VCaP (cell line): ENCODE measurements at regions not wholly inside any gene's neighbourhood (a gene's known extent, or its start where the extent isn't known, plus 50 kb on each side); places are given as distances from the start of the nearest gene placed in this dataset.
A peak's percentile ranks its signal among the peaks of the same experiment; 100 is the strongest.
"Not testable (repeated sequence)": the region's sequence is repeated elsewhere in the genome, so short reads cannot be mapped to it uniquely, and the experiment has no call there.

ENCODE experiments used
- H3K27ac ChIP-seq: fragments of 450-650 bp; 2 replicates; pipeline ENCODE4 v1.5.1; 2017
- TF ChIP-seq, protein P1 (sequence below): fragments of 450-650 bp; conservative IDR thresholded peaks from 2 replicates; pipeline ENCODE4 v1.5.1; 2017; ENCODE audit warnings: mild to moderate bottlenecking, moderate library complexity

DNA sequence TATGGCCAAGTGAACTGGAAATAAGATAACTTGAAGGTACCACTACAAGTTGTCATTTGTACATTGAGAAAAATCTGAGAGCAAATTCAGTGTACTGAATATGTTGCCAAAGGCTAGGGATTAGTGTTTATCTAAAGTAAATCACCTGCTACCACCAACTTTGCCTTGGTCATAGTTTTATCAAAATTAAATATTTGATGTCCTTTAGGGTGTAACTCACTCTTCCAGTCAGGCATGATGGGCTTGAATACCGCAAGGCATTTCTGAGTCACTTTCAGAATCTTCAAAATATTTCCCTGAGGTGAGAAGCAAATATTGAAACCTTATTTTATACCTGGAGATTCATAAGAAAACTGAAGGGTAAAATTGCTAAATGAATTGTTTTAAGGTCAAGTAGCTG lies 1338.6 kb upstream of the ACO1 start:
- TF ChIP-seq, protein P1, sequence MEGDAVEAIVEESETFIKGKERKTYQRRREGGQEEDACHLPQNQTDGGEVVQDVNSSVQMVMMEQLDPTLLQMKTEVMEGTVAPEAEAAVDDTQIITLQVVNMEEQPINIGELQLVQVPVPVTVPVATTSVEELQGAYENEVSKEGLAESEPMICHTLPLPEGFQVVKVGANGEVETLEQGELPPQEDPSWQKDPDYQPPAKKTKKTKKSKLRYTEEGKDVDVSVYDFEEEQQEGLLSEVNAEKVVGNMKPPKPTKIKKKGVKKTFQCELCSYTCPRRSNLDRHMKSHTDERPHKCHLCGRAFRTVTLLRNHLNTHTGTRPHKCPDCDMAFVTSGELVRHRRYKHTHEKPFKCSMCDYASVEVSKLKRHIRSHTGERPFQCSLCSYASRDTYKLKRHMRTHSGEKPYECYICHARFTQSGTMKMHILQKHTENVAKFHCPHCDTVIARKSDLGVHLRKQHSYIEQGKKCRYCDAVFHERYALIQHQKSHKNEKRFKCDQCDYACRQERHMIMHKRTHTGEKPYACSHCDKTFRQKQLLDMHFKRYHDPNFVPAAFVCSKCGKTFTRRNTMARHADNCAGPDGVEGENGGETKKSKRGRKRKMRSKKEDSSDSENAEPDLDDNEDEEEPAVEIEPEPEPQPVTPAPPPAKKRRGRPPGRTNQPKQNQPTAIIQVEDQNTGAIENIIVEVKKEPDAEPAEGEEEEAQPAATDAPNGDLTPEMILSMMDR = no peak

DNA sequence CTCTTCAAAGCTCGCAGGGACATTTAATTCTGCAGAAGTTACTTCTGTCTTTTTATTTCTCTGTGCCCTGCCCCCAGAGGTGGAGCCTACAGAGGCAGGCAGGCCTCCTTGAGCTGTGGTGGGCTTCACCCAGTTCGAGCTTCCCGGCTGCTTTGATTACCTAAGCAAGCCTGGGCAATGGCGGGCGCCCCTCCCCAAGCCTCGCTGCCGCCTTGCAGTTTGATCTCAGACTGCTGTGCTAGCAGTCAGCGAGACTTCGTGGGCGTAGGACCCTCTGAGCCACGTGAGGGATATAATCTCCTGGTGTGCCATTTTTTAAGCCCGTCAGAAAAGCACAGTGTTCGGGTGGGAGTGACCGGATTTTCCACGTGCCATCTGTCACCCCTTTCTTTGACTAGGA lies 1322.9 kb upstream of the ACO1 start:
- H3K27ac ChIP-seq = not testable (repeated sequence)

More for the DNA sequence above, 1338.6 kb upstream of the ACO1 start:
- peak overlapping the region; percentile 1; the same call in 1 of the 2 replicates for H3K27ac ChIP-seq

DNA sequence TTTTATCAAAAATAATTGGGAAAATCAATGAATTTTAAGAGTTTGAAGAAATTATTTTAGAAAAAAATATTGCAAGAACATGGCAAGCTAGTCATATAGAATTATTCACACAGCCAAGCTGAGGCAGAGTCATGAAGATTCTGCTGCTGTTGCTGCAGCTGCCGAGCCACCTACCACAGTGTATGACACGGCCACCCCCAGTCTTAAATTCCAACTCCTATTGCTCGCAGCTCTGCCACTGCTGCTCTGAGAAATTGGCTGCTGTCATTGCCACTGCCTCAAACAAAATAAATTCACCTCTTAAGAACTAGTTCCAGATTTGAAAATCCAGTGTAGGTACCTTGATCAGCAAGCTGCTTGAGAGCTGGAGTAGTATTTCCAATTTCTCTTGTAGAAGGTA lies 1318.8 kb upstream of the ACO1 start:
- TF ChIP-seq, protein P1 = no peak
- no peak overlapping the region for H3K27ac ChIP-seq

DNA sequence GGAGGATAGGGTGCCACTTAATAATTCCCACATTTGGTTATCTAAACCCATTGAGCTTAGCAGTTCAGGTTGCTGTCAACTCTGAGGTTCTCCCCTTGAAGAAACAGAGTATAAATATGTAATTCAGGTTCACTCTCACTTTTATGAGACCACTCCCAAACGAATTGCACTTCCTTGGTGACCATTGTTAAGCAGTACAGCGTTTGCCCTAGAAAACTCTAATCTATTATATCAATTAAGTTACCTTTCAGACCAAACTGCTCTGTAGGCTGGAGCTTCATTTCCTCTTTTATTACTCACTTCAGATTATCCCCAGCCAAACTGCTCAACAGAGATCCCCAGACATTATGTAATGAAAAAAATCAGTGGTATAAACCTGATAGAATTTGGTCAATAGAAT lies 1317.0 kb upstream of the ACO1 start:
- TF ChIP-seq, protein P1 = no peak
- H3K27ac ChIP-seq = no peak overlapping the region

DNA sequence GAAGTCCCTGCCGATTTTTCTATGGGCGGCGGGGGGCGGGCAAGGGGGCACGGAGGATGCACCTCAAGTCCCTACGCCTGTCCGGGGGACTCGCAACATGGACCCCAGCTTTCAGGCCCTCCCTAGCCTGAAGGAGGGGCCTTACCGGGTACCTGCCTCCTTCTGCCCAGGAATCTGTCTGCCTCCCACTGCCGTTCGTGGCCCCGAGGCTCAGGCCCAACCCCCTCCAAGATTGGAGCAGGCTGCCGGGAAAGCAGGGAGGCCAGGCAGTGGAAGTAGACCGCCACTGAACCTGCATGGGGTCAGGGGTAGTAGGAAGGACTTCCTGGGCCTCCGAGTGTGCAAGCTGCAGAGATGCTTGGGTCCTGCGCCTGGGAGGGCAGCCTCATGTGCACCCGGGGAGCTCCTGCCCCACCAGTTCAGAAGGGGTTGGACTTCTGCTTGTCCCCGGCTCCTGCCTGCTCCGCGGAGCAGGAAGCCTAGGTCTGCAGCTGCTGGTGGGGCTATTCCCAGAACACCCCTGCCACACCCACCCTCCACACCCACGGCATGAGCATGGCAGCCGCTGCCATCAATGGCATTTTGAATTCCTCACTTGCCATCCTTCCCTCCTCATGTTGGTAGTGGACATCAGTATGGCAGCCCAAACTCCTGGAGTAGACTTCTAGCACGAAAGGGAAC lies 1312.7 kb upstream of the ACO1 start:
- TF ChIP-seq, protein P1 = no peak
- no peak overlapping the region for H3K27ac ChIP-seq

DNA sequence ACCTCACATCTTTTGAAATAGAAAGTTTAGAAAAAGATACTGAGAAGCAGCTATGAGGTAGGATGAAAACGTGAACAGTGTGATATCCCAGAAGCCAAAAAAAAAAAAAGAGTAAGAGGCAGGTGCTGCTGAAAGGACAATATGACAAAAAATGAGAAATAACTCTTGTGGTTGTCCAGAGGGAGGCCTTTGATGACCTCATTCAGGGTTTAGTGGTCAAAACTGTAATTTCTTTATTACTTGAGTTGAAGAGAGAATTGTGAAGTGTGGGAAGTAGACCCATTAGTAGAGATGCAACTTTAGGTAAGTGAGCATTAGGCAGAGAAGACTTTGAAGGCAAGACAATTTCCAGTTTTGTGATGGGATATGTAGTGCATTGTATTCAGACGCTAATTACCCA lies 1306.3 kb upstream of the ACO1 start:
- H3K27ac ChIP-seq = no peak overlapping the region
- TF ChIP-seq, protein P1 = no peak

DNA sequence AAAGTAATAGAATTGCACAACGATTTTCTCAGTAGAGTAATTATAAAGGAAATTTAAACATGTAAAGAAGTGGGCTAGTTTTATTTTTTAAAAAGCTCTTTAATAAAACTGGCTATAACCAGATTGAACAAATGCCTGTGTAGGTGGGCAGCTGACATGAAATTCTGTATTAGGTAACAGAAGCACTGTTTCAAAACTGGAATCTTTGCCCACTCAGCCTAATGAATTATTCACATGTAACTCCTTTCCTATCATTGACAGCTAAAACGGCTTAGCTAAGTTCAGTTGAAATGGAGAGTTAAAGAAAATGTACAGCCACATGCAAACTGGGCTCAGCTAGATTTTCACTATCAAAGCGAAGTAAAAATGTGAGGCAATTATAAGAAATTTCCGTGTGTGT lies 1300.1 kb upstream of the ACO1 start:
- TF ChIP-seq, protein P1 = no peak
- no peak overlapping the region for H3K27ac ChIP-seq

DNA sequence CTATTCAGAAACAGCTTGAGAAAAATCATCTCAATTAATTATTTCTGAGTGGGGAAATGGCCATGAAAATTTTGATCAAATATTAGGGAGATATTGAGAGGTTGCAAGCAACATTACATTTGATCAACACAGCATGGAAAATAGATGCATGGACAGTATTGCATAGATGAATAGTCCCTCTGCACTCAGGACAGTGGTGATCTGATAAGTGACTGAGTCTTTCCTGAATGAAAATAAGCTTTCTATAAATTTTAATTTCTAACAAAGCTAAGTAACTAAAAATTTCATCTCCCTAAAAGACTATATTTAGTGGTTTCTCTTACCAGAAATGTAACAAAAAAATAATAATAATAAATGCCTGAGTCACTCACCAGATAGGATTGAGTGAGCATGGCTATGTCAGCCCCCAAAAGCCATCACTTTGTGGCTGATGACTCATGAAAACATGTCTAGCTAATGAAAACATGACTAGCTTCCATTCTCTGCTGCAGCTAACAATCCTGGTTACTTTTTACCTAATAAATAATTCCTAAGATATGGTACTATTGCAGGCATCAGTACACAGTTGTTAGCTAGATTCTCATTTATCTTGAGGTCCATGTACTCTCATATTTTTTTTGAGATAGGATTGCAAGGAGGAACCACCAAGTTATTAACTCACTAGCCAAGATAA lies 1294.8 kb upstream of the ACO1 start:
- TF ChIP-seq, protein P1 = no peak

More for the DNA sequence above, 1294.8 kb upstream of the ACO1 start:
- no peak overlapping the region for H3K27ac ChIP-seq
